Neural progenitor cell (in vitro differentiated cells): ENCODE measurements at regions not wholly inside any gene's neighbourhood (a gene's known extent, or its start where the extent isn't known, plus 50 kb on each side); places are given as distances from the start of the nearest gene placed in this dataset.

ENCODE experiments used
- DNase-seq: peaks from one replicate; pipeline ENCODE4 v3.0.0-alpha.2; 2016; ENCODE audit warnings: low spot score
- H2AFZ ChIP-seq: fragments of 200-600 bp; sonication (generic); replicated peaks from 2 replicates; pipeline ENCODE4 v1.6.1; 2016; ENCODE audit warnings: antibody characterized with exemption
- H3F3A ChIP-seq: fragments of 200-600 bp; sonication (generic); 2 replicates; pipeline ENCODE4 v1.6.1; 2016; ENCODE audit warnings: antibody characterized with exemption, low read depth
- H3K27ac ChIP-seq: fragments of 200-600 bp; sonication (generic); 2 replicates; pipeline ENCODE4 v1.5.1; 2016; ENCODE audit warnings: mild to moderate bottlenecking
- H3K27me3 ChIP-seq: fragments of 200-600 bp; sonication (generic); 2 replicates; pipeline ENCODE4 v1.6.1; 2016; ENCODE audit warnings: mild to moderate bottlenecking, moderate library complexity
- H3K36me3 ChIP-seq: fragments of 200-600 bp; sonication (generic); 2 replicates; pipeline ENCODE4 v1.5.1; 2016
- H3K4me1 ChIP-seq: fragments of 200-600 bp; sonication (generic); 2 replicates; pipeline ENCODE4 v1.6.1; 2016; ENCODE audit warnings: mixed run types
- H3K4me2 ChIP-seq: fragments of 200-600 bp; sonication (generic); 2 replicates; pipeline ENCODE4 v1.6.1; 2016
- H3K4me3 ChIP-seq: fragments of 200-600 bp; sonication (generic); 2 replicates; pipeline ENCODE4 v1.5.1; 2016
- H3K79me2 ChIP-seq: fragments of 200-600 bp; sonication (generic); 2 replicates; pipeline ENCODE4 v1.6.1; 2016; ENCODE audit warnings: low read depth
- H3K9ac ChIP-seq: fragments of 200-600 bp; sonication (generic); 2 replicates; pipeline ENCODE4 v1.6.1; 2016
- H3K9me3 ChIP-seq: fragments of 200-600 bp; sonication (generic); 2 replicates; pipeline ENCODE4 v1.5.1; 2016; ENCODE audit warnings: low read depth
- H4K20me1 ChIP-seq: fragments of 200-600 bp; sonication (generic); 2 replicates; pipeline ENCODE4 v1.6.1; 2016; ENCODE audit warnings: low read depth
- H3K27ac Mint-ChIP-seq: 3 replicates; pipeline ENCODE4 v1.8.0; 2021; ENCODE audit warnings: mixed read lengths
- H3K27me3 Mint-ChIP-seq: 2 replicates; pipeline ENCODE4 v1.8.0; 2022; ENCODE audit warnings: low read depth, mild to moderate bottlenecking, inconsistent platforms, moderate library complexity, mixed read lengths; ENCODE audit not compliant: insufficient read depth
- H3K36me3 Mint-ChIP-seq: 3 replicates; pipeline ENCODE4 v1.8.0; 2021; ENCODE audit warnings: mixed read lengths
- H3K4me1 Mint-ChIP-seq: 3 replicates; pipeline ENCODE4 v1.8.0; 2021; ENCODE audit warnings: mixed read lengths
- H3K4me3 Mint-ChIP-seq: 3 replicates; pipeline ENCODE4 v1.8.0; 2021; ENCODE audit warnings: mild to moderate bottlenecking, moderate library complexity, mixed read lengths
- H3K9me3 Mint-ChIP-seq: 3 replicates; pipeline ENCODE4 v1.8.0; 2020; ENCODE audit warnings: mixed read lengths
- EZH2 ChIP-seq: fragments of 200-600 bp; sonication (generic); IDR thresholded peaks from 2 replicates; pipeline ENCODE4 v1.6.1; 2017; ENCODE audit warnings: antibody characterized with exemption, mild to moderate bottlenecking, moderate library complexity
- EZH2phosphoT487 ChIP-seq: fragments of 200-600 bp; sonication (generic); IDR thresholded peaks from 2 replicates; pipeline ENCODE4 v1.6.1; 2017; ENCODE audit warnings: antibody characterized with exemption
- TF ChIP-seq, protein P1 (sequence below): fragments of 200-600 bp; sonication (generic); IDR thresholded peaks from 2 replicates; pipeline ENCODE4 v1.5.1; 2017; ENCODE audit warnings: antibody characterized with exemption, mild to moderate bottlenecking

DNA sequence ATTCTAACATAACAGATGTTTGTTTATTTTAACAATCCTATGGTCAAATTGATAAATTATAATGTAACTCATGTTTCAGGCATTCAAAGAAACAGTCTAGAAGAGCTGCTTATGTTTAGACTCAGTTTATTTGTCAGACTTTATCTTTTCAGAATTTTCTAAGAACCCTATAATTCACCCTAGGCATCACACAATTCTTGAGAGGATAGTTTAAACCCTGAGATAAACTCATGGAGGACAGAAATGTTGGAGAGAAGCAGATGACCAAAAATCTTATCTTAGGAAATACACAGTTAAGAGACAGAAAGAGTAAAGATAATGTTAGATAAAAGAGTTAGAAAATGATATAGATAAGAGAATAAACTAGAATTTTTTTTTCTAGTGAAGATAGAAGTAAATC is 1185.7 kb upstream of the SLC10A2 start:
- Mint-ChIP-seq H3K9me3 (no peaks in the 10 kb centered on the region), H3K36me3 (no peaks in the 10 kb centered on the region), H3K4me3 (no peak overlapping the region), H3K27ac (no peak overlapping the region), H3K27me3 (no peaks in the 10 kb centered on the region), H3K4me1 (peaks cover 15% of the 10 kb centered on the region)
- Histone ChIP-seq H3K4me2 (no peak overlapping the region), H3K9me3 (no peaks in the 10 kb centered on the region), H3K27me3 (no peaks in the 10 kb centered on the region), H3K4me3 (no peak overlapping the region), H2AFZ (no peak overlapping the region), H3K79me2 (no peaks in the 10 kb centered on the region), H4K20me1 (no peaks in the 10 kb centered on the region), H3K4me1 (no peaks in the 10 kb centered on the region), H3F3A (no peaks in the 10 kb centered on the region), H3K9ac (no peak overlapping the region), H3K36me3 (no peaks in the 10 kb centered on the region), H3K27ac (no peak overlapping the region)
- TF ChIP-seq, protein P1, sequence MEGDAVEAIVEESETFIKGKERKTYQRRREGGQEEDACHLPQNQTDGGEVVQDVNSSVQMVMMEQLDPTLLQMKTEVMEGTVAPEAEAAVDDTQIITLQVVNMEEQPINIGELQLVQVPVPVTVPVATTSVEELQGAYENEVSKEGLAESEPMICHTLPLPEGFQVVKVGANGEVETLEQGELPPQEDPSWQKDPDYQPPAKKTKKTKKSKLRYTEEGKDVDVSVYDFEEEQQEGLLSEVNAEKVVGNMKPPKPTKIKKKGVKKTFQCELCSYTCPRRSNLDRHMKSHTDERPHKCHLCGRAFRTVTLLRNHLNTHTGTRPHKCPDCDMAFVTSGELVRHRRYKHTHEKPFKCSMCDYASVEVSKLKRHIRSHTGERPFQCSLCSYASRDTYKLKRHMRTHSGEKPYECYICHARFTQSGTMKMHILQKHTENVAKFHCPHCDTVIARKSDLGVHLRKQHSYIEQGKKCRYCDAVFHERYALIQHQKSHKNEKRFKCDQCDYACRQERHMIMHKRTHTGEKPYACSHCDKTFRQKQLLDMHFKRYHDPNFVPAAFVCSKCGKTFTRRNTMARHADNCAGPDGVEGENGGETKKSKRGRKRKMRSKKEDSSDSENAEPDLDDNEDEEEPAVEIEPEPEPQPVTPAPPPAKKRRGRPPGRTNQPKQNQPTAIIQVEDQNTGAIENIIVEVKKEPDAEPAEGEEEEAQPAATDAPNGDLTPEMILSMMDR = no peak
- no peak for TF ChIP-seq EZH2
- TF ChIP-seq EZH2phosphoT487 = no peak
- DNase-seq = no peak

DNA sequence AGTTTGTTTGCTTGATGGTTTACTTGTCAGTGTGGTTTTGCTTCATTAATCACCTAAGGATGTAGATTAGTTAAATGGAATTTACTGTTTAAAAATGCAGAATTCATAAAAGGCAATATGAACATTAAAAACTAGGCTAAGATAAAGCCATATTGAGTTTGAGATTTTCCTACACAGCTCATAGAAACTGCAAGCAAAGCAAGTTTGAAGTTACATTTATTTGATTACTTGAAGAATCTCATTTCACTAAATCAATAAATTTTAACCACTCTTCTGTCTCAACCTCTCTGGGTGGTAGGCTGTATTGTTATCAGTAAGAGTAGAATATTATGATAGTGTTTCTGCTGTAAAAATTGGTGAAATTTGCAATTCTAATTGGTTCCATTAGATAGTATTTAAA is 1180.7 kb upstream of the SLC10A2 start:
- no peak overlapping the region for H3K27ac ChIP-seq
- Mint-ChIP-seq H3K27ac (no peak overlapping the region), H3K9me3 (no peaks in the 10 kb centered on the region), H3K4me1 (no peaks in the 10 kb centered on the region), H3K36me3 (no peaks in the 10 kb centered on the region), H3K4me3 (no peak overlapping the region), H3K27me3 (no peaks in the 10 kb centered on the region)
- no peak overlapping the region for H3K4me2 ChIP-seq
- no peaks in the 10 kb centered on the region for H4K20me1 ChIP-seq
- no peaks in the 10 kb centered on the region for H3K79me2 ChIP-seq
- H3K9me3 ChIP-seq = no peaks in the 10 kb centered on the region
- H3K4me1 ChIP-seq = no peaks in the 10 kb centered on the region
- TF ChIP-seq EZH2 = no peak
- no peak for TF ChIP-seq EZH2phosphoT487
- TF ChIP-seq, protein P1 = no peak
- DNase-seq = no peak
- no peaks in the 10 kb centered on the region for H3K27me3 ChIP-seq
- no peaks in the 10 kb centered on the region for H3F3A ChIP-seq
- H2AFZ ChIP-seq = no peak overlapping the region
- H3K9ac ChIP-seq = no peak overlapping the region
- no peak overlapping the region for H3K4me3 ChIP-seq
- no peaks in the 10 kb centered on the region for H3K36me3 ChIP-seq

DNA sequence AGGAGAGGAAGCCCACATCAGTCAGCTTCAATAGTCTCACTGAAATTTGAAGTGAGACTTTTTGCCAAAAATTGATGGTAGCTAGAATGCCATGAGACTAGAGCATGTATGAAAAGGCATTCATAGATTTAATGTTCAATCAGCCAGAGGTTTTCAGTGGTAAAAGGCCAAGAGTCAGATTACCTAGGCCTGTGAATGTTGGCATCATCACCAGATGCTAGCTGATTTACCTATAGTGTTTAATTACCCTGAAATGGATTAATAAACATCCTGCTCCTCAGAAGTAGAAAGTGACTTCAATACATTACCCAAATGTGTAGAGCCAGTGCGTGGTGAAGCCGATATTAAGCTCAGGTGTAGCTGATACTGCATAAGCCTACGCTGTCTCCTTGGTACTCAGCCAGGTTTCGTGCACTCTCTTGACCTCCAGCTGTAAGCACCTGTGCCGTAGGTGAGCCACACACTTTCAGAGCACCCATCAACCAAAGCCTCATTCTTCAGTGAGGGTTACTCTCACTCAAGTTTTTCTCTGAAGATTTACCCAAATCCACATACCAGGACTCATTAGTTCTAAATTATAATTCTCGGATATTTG is 1140.3 kb upstream of the SLC10A2 start:
- Histone ChIP-seq H3K79me2 (no peaks in the 10 kb centered on the region), H3K36me3 (no peaks in the 10 kb centered on the region), H3K27ac (no peak overlapping the region), H3K9ac (no peak overlapping the region), H3K9me3 (no peaks in the 10 kb centered on the region), H3F3A (no peaks in the 10 kb centered on the region), H3K27me3 (no peaks in the 10 kb centered on the region), H3K4me1 (no peaks in the 10 kb centered on the region), H3K4me2 (no peak overlapping the region), H3K4me3 (no peak overlapping the region), H4K20me1 (no peaks in the 10 kb centered on the region), H2AFZ (no peak overlapping the region)
- TF ChIP-seq, protein P1 = no peak
- TF ChIP-seq EZH2 (no peak), EZH2phosphoT487 (no peak)
- DNase-seq = no peak
- Mint-ChIP-seq H3K4me3 (no peak overlapping the region), H3K27me3 (peaks cover 2% of the 10 kb centered on the region), H3K36me3 (no peaks in the 10 kb centered on the region), H3K9me3 (no peaks in the 10 kb centered on the region), H3K27ac (no peak overlapping the region), H3K4me1 (no peaks in the 10 kb centered on the region)
